Upper lobe of left lung (tissue), 4 donors: ENCODE measurements at regions not wholly inside any gene's neighbourhood (a gene's known extent, or its start where the extent isn't known, plus 50 kb on each side); places are given as distances from the start of the nearest gene placed in this dataset.

Experiments
- POLR2A ChIP-seq, 4 donors: fragments of 450-650 bp; IDR thresholded peaks; one replicate each; pipeline ENCODE4 v1.5.1; 2016 to 2017; ENCODE audit warnings: antibody characterized with exemption in 4 of 4, mild to moderate bottlenecking in 2 of 4
- POLR2AphosphoS5 ChIP-seq, 2 donors: sonication (generic); formaldehyde crosslinking; IDR thresholded peaks; one replicate each; pipeline ENCODE4 v1.5.1; 2017; ENCODE audit warnings: antibody characterized with exemption in 2 of 2
- TF ChIP-seq, protein P1 (sequence below), 6 experiments: fragments of 450-650 bp in 4 of 6; fragments of 200-600 bp in 2 of 6; sonication (generic) in 2 of 6; IDR thresholded peaks; one replicate each; pipeline ENCODE4 v1.5.1; 2016 to 2019; ENCODE audit warnings: antibody characterized with exemption in 6 of 6

- TF ChIP-seq, protein P1, sequence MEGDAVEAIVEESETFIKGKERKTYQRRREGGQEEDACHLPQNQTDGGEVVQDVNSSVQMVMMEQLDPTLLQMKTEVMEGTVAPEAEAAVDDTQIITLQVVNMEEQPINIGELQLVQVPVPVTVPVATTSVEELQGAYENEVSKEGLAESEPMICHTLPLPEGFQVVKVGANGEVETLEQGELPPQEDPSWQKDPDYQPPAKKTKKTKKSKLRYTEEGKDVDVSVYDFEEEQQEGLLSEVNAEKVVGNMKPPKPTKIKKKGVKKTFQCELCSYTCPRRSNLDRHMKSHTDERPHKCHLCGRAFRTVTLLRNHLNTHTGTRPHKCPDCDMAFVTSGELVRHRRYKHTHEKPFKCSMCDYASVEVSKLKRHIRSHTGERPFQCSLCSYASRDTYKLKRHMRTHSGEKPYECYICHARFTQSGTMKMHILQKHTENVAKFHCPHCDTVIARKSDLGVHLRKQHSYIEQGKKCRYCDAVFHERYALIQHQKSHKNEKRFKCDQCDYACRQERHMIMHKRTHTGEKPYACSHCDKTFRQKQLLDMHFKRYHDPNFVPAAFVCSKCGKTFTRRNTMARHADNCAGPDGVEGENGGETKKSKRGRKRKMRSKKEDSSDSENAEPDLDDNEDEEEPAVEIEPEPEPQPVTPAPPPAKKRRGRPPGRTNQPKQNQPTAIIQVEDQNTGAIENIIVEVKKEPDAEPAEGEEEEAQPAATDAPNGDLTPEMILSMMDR (IDR thresholded peaks at IDR 0.05) = no peak
- TF ChIP-seq POLR2A (IDR thresholded peaks at IDR 0.05) (no peak), POLR2AphosphoS5 (IDR thresholded peaks at IDR 0.05) (no peak)
These were observed 2154.4 kb upstream of the AGA start for GRCh38 chr4:179596621-179597020.
